Stimulated activated CD8-positive, alpha-beta memory T cell treated with anti-CD3 and anti-CD28 coated beads, Interleukin-12 subunit alpha, Interleukin-12 subunit beta, amount 100 ng/mL, for 1 hour (primary cell): ENCODE measurements at regions not wholly inside any gene's neighbourhood (a gene's known extent, or its start where the extent isn't known, plus 50 kb on each side); places are given as distances from the start of the nearest gene placed in this dataset.
A peak's percentile ranks its signal among the peaks of the same experiment; 100 is the strongest.

ENCODE experiments used
- DNase-seq: peaks from one replicate; pipeline ENCODE4 v3.0.0-alpha.2; 2020; ENCODE audit warnings: low read depth

GRCh38 chr15:38696109-38696727, 131.6 kb upstream of the RASGRP1 start:
- peak; percentile 54 for DNase-seq

GRCh38 chr15:38696790-38697495, 132.3 kb upstream of the RASGRP1 start:
- no peak for DNase-seq

GRCh38 chr15:38698254-38698653, 133.6 kb upstream of the RASGRP1 start:
- DNase-seq = no peak

GRCh38 chr15:38699633-38700230, 135.1 kb upstream of the RASGRP1 start:
- DNase-seq = peak; percentile 40

DNA sequence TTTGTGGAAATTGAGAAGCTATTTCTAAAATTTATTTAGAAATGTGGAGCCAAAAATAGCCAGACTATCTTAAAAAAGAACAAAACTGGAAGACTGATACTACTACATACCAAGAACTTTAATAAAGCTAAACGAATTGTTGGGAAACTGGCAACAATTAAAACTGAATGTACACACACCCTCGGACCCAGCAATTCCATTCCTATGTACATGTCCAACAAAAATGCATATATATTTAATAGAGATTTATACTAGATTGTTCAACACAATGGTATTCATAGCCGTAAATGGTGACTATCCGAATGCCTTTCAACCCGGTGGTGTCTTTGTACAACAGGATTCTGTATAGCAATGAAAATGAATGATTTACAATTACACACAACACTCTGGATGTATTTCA, 136.5 kb upstream of the RASGRP1 start:
- DNase-seq = no peak

- DNase-seq = no peak
Measured at GRCh38 chr15:38702178-38702912, 137.7 kb upstream of the RASGRP1 start.

DNA sequence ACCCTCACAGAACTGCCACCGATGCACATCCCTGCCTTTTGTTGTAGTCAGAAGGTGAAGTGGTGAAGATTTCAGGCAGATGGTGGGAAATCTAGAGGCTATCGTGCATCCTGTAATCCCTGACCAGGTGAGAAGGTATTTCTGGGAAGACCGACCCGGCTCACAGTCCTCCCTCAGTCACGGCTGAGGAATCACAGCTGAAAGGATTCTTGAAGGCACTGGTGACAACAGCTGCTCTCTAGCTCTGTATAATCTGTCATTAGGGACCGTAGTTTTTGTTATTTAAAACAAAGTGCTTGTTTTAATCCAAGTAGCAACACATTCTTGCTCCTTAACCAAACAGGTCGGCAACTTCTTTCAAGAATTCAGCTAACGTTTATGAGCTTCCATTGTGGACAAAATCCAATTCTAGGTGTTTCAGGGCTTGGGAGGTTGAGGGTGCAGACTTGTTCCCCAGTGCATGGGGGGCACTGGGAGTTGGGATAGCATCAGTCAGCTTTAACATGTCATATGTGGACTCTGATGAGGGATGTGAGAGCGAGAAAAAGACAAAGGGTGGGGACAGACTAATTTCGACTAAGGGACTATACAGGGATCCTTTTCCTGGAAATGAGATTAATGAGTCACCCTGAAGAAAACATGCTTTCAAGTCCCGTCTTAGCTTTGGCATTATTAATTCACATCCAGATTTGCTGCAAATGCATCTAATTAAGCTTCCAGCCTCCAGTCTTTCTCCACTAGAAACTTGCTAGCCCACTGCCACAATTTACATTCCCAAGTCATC, 141.0 kb upstream of the RASGRP1 start:
- no peak for DNase-seq

GRCh38 chr15:38706956-38707355, 142.3 kb upstream of the RASGRP1 start:
- DNase-seq = no peak

- DNase-seq = no peak
Measured at GRCh38 chr15:38707802-38708671, 143.4 kb upstream of the RASGRP1 start.

DNA sequence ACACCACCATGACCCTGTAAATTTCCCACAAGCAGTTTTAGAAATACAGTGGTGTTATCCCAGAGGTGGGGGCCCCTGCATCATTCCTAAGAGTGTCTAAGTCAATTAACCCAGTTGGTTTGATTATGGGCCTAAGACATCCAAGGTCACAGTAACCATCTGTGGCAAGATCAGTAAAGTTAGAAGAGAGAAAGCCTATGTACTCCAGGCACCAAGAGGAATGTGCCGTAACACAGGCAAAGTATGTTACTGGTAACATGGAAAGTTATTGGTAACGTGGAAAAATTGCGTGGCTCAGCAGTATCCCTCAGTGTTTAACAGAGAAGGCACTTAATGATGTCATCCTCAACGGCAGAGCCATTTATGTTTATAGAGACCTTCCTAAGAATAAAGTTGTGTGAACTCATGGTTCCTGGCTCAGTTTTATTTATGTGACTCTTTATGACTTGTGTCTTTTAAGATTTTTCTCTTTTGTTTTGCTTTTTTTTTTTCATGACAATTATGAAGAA, 144.1 kb upstream of the RASGRP1 start:
- DNase-seq = no peak

- no peak for DNase-seq
Measured at GRCh38 chr15:38709196-38709595, 144.6 kb upstream of the RASGRP1 start.

- no peak for DNase-seq
Measured at GRCh38 chr15:38714309-38715072, 149.9 kb upstream of the RASGRP1 start.

DNA sequence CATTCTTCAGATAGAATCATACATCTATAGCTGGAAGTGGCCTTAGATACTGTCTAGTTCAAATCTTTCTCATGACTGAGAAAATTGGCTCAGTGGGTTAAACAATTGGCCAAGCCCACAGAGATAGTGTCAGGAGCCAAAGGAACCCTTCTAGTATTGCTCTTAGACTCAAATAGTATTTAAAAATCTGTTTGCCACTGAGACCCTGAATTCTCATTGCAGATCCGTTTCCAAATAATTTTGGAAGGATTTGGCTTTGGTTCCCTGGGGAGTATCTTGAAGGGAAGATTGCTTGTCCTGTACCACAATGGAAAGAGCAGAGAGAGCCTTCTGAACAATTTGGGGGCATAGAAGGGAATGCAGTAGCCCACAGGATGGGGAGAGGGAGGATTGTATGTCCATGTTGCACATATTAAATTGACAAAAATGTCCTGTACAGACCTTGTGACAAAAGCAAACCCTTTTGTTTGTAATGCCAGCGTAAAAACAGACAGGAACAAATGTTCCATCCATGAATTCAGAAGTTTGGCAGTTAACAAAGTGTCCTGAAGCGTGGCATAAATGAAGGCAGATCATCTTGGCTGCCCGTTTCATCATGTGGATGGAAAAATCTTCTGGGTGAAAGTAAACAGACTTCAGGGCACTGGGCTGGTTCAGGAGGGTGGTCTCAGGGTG, 156.4 kb upstream of the RASGRP1 start:
- no peak for DNase-seq

GRCh38 chr15:38721568-38721945, 156.9 kb upstream of the RASGRP1 start:
- no peak for DNase-seq

DNA sequence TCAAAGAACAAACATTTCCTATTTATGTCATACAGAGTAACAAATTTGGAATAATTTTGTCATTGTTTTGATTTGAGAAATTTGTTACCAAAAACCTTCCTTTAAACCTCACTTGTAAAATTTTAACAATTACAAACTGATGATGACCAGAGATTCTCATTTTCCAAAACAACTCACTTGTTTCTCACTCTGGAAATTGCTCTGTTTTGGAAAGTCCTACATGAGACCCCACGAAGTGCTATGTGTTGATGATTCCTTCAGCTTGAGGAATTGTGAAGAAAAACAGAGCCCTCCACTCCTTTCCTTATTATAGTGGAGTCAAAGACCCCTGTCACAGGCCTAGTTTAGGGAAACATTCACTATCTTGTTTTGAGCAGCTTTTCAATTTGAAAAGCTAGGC, 157.6 kb upstream of the RASGRP1 start:
- no peak for DNase-seq

- no peak for DNase-seq
Measured at GRCh38 chr15:38724827-38725226, 160.2 kb upstream of the RASGRP1 start.

GRCh38 chr15:38726187-38726586, 161.6 kb upstream of the RASGRP1 start:
- DNase-seq = no peak

DNA sequence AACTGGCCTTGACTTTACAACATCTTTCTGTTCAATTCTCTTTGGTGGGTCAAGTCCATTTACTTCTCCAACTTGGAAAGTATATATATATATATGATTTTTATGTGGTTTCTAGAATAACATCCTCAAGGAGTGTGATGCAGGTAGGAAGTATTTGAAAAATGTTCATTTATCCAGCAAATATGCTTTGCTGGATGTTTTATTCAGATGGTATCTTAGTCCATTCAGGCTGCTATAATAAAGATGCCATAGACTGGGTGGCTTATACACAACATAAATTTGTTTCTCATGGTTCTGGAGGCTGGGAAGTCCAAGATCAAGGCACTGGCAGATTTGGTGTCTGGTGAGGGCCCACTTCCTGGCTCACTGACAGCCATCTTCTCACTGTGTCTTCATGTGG, 168.7 kb upstream of the RASGRP1 start:
- no peak for DNase-seq

DNA sequence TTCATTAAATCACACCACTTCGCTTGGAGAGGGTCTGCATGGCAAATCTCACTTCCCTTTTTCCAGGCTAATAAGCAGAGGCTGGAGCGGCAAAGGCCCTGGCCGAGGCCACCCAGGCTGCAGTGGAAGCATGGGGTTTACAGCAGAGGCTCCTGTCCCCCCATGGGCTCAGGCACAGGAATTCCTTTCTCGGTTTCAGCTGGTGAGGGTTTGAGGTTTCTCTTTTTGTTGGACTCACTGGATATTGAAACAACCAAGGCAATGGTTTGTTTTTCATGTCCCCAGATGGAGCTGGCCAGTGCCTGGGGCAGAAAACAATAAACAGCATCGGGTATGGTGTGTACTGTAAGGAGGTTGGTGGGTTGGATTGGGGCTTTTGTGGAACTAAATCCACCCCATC, 175.6 kb upstream of the RASGRP1 start:
- no peak for DNase-seq

- no peak for DNase-seq
Measured at GRCh38 chr15:38743147-38743546, 178.5 kb upstream of the RASGRP1 start.
